ENCODE measurements at regions not wholly inside any gene's neighbourhood (a gene's known extent, or its start where the extent isn't known, plus 50 kb on each side); places are given as distances from the start of the nearest gene placed in this dataset.

- Histone ChIP-seq H3K9me3 (ENCODE audit: control insufficient read depth in 2 of 2, low read length in 2 of 2) (no peaks in the 10 kb centered on the region), H3K4me1 (ENCODE audit: control insufficient read depth in 2 of 2, insufficient read depth in 2 of 2, low read length in 2 of 2) (no peaks in the 10 kb centered on the region), H3K27me3 (ENCODE audit: control insufficient read depth in 2 of 2, insufficient read depth in 2 of 2, low read length in 2 of 2) (no peaks in the 10 kb centered on the region), H3K27ac (ENCODE audit: low read depth in 2 of 2, low read length in 2 of 2) (no peak overlapping the region), H3K9ac (ENCODE audit: low read depth in 1 of 2, low read length in 2 of 2) (no peak overlapping the region), H3K36me3 (ENCODE audit: control insufficient read depth in 2 of 2, insufficient read depth in 2 of 2, low read length in 2 of 2) (no peaks in the 10 kb centered on the region), H3K4me3 (ENCODE audit: low read length in 2 of 2) (no peak overlapping the region)
Observed at GRCh38 chr13:22644941-22645340, 535.8 kb upstream of the SGCG start.

GRCh38 chr13:22647156-22647850, 533.5 kb upstream of the SGCG start:
- no peak overlapping the region for H3K4me3 ChIP-seq (ENCODE audit: low read length in 2 of 2)
- H3K36me3 ChIP-seq (ENCODE audit: control insufficient read depth in 2 of 2, insufficient read depth in 2 of 2, low read length in 2 of 2), result no peaks in the 10 kb centered on the region
- H3K9me3 ChIP-seq (ENCODE audit: control insufficient read depth in 2 of 2, low read length in 2 of 2), result no peaks in the 10 kb centered on the region
- no peak overlapping the region for H3K27ac ChIP-seq (ENCODE audit: low read depth in 2 of 2, low read length in 2 of 2)
- no peaks in the 10 kb centered on the region for H3K4me1 ChIP-seq (ENCODE audit: control insufficient read depth in 2 of 2, insufficient read depth in 2 of 2, low read length in 2 of 2)
- H3K9ac ChIP-seq (ENCODE audit: low read depth in 1 of 2, low read length in 2 of 2), result no peak overlapping the region
- no peaks in the 10 kb centered on the region for H3K27me3 ChIP-seq (ENCODE audit: control insufficient read depth in 2 of 2, insufficient read depth in 2 of 2, low read length in 2 of 2)

- H3K9ac ChIP-seq (ENCODE audit: low read depth in 1 of 2, low read length in 2 of 2), result no peak overlapping the region
- H3K4me1 ChIP-seq (ENCODE audit: control insufficient read depth in 2 of 2, insufficient read depth in 2 of 2, low read length in 2 of 2), result no peaks in the 10 kb centered on the region
- H3K36me3 ChIP-seq (ENCODE audit: control insufficient read depth in 2 of 2, insufficient read depth in 2 of 2, low read length in 2 of 2), result no peaks in the 10 kb centered on the region
- no peak overlapping the region for H3K27ac ChIP-seq (ENCODE audit: low read depth in 2 of 2, low read length in 2 of 2)
- no peaks in the 10 kb centered on the region for H3K27me3 ChIP-seq (ENCODE audit: control insufficient read depth in 2 of 2, insufficient read depth in 2 of 2, low read length in 2 of 2)
- H3K9me3 ChIP-seq (ENCODE audit: control insufficient read depth in 2 of 2, low read length in 2 of 2), result no peaks in the 10 kb centered on the region
- H3K4me3 ChIP-seq (ENCODE audit: low read length in 2 of 2), result no peak overlapping the region
Observed at GRCh38 chr13:22648320-22648801, 532.4 kb upstream of the SGCG start.

GRCh38 chr13:22652796-22653195, 528.0 kb upstream of the SGCG start:
- Histone ChIP-seq H3K9me3 (ENCODE audit: control insufficient read depth in 2 of 2, low read length in 2 of 2) (no peaks in the 10 kb centered on the region), H3K36me3 (ENCODE audit: control insufficient read depth in 2 of 2, insufficient read depth in 2 of 2, low read length in 2 of 2) (no peaks in the 10 kb centered on the region), H3K27ac (ENCODE audit: low read depth in 2 of 2, low read length in 2 of 2) (no peak overlapping the region), H3K4me1 (ENCODE audit: control insufficient read depth in 2 of 2, insufficient read depth in 2 of 2, low read length in 2 of 2) (no peaks in the 10 kb centered on the region), H3K4me3 (ENCODE audit: low read length in 2 of 2) (no peak overlapping the region), H3K27me3 (ENCODE audit: control insufficient read depth in 2 of 2, insufficient read depth in 2 of 2, low read length in 2 of 2) (no peaks in the 10 kb centered on the region), H3K9ac (ENCODE audit: low read depth in 1 of 2, low read length in 2 of 2) (no peak overlapping the region)

GRCh38 chr13:22653866-22654265, 526.9 kb upstream of the SGCG start:
- Histone ChIP-seq H3K4me1 (ENCODE audit: control insufficient read depth in 2 of 2, insufficient read depth in 2 of 2, low read length in 2 of 2) (no peaks in the 10 kb centered on the region), H3K27ac (ENCODE audit: low read depth in 2 of 2, low read length in 2 of 2) (no peak overlapping the region), H3K27me3 (ENCODE audit: control insufficient read depth in 2 of 2, insufficient read depth in 2 of 2, low read length in 2 of 2) (no peaks in the 10 kb centered on the region), H3K4me3 (ENCODE audit: low read length in 2 of 2) (no peak overlapping the region), H3K9ac (ENCODE audit: low read depth in 1 of 2, low read length in 2 of 2) (no peak overlapping the region), H3K9me3 (ENCODE audit: control insufficient read depth in 2 of 2, low read length in 2 of 2) (no peaks in the 10 kb centered on the region), H3K36me3 (ENCODE audit: control insufficient read depth in 2 of 2, insufficient read depth in 2 of 2, low read length in 2 of 2) (no peaks in the 10 kb centered on the region)

- H3K4me1 ChIP-seq (ENCODE audit: control insufficient read depth in 2 of 2, insufficient read depth in 2 of 2, low read length in 2 of 2), result no peaks in the 10 kb centered on the region
- no peaks in the 10 kb centered on the region for H3K27me3 ChIP-seq (ENCODE audit: control insufficient read depth in 2 of 2, insufficient read depth in 2 of 2, low read length in 2 of 2)
- H3K9ac ChIP-seq (ENCODE audit: low read depth in 1 of 2, low read length in 2 of 2), result no peak overlapping the region
- H3K4me3 ChIP-seq (ENCODE audit: low read length in 2 of 2), result no peak overlapping the region
- H3K36me3 ChIP-seq (ENCODE audit: control insufficient read depth in 2 of 2, insufficient read depth in 2 of 2, low read length in 2 of 2), result no peaks in the 10 kb centered on the region
- no peaks in the 10 kb centered on the region for H3K9me3 ChIP-seq (ENCODE audit: control insufficient read depth in 2 of 2, low read length in 2 of 2)
- H3K27ac ChIP-seq (ENCODE audit: low read depth in 2 of 2, low read length in 2 of 2), result no peak overlapping the region
Observed at GRCh38 chr13:22655106-22655852, 525.5 kb upstream of the SGCG start.

- Histone ChIP-seq H3K9ac (ENCODE audit: low read depth in 1 of 2, low read length in 2 of 2) (no peak overlapping the region), H3K4me1 (ENCODE audit: control insufficient read depth in 2 of 2, insufficient read depth in 2 of 2, low read length in 2 of 2) (no peaks in the 10 kb centered on the region), H3K4me3 (ENCODE audit: low read length in 2 of 2) (no peak overlapping the region), H3K27ac (ENCODE audit: low read depth in 2 of 2, low read length in 2 of 2) (no peak overlapping the region), H3K36me3 (ENCODE audit: control insufficient read depth in 2 of 2, insufficient read depth in 2 of 2, low read length in 2 of 2) (no peaks in the 10 kb centered on the region), H3K27me3 (ENCODE audit: control insufficient read depth in 2 of 2, insufficient read depth in 2 of 2, low read length in 2 of 2) (no peaks in the 10 kb centered on the region), H3K9me3 (ENCODE audit: control insufficient read depth in 2 of 2, low read length in 2 of 2) (no peaks in the 10 kb centered on the region)
Observed at GRCh38 chr13:22662771-22663170, 518.0 kb upstream of the SGCG start.

- Histone ChIP-seq H3K9me3 (ENCODE audit: control insufficient read depth in 2 of 2, low read length in 2 of 2) (no peaks in the 10 kb centered on the region), H3K27ac (ENCODE audit: low read depth in 2 of 2, low read length in 2 of 2) (no peak overlapping the region), H3K27me3 (ENCODE audit: control insufficient read depth in 2 of 2, insufficient read depth in 2 of 2, low read length in 2 of 2) (no peaks in the 10 kb centered on the region), H3K9ac (ENCODE audit: low read depth in 1 of 2, low read length in 2 of 2) (no peak overlapping the region), H3K4me3 (ENCODE audit: low read length in 2 of 2) (no peak overlapping the region), H3K4me1 (ENCODE audit: control insufficient read depth in 2 of 2, insufficient read depth in 2 of 2, low read length in 2 of 2) (no peaks in the 10 kb centered on the region), H3K36me3 (ENCODE audit: control insufficient read depth in 2 of 2, insufficient read depth in 2 of 2, low read length in 2 of 2) (no peaks in the 10 kb centered on the region)
Observed at GRCh38 chr13:22665506-22665905, 515.3 kb upstream of the SGCG start.

- peaks cover 4% of the 10 kb centered on the region in 2 donors for H3K9me3 ChIP-seq (ENCODE audit: control insufficient read depth in 2 of 2, low read length in 2 of 2)
- no peaks in the 10 kb centered on the region for H3K4me1 ChIP-seq (ENCODE audit: control insufficient read depth in 2 of 2, insufficient read depth in 2 of 2, low read length in 2 of 2)
- H3K4me3 ChIP-seq (ENCODE audit: low read length in 2 of 2), result no peak overlapping the region
- H3K27ac ChIP-seq (ENCODE audit: low read depth in 2 of 2, low read length in 2 of 2), result no peak overlapping the region
- no peaks in the 10 kb centered on the region for H3K27me3 ChIP-seq (ENCODE audit: control insufficient read depth in 2 of 2, insufficient read depth in 2 of 2, low read length in 2 of 2)
- no peak overlapping the region for H3K9ac ChIP-seq (ENCODE audit: low read depth in 1 of 2, low read length in 2 of 2)
- no peaks in the 10 kb centered on the region for H3K36me3 ChIP-seq (ENCODE audit: control insufficient read depth in 2 of 2, insufficient read depth in 2 of 2, low read length in 2 of 2)
Observed at GRCh38 chr13:22690756-22691155, 490.0 kb upstream of the SGCG start.

GRCh38 chr13:22693691-22694090, 487.1 kb upstream of the SGCG start:
- Histone ChIP-seq H3K4me1 (ENCODE audit: control insufficient read depth in 2 of 2, insufficient read depth in 2 of 2, low read length in 2 of 2) (no peaks in the 10 kb centered on the region), H3K4me3 (ENCODE audit: low read length in 2 of 2) (no peak overlapping the region), H3K27ac (ENCODE audit: low read depth in 2 of 2, low read length in 2 of 2) (no peak overlapping the region), H3K36me3 (ENCODE audit: control insufficient read depth in 2 of 2, insufficient read depth in 2 of 2, low read length in 2 of 2) (no peaks in the 10 kb centered on the region), H3K9ac (ENCODE audit: low read depth in 1 of 2, low read length in 2 of 2) (no peak overlapping the region), H3K9me3 (ENCODE audit: control insufficient read depth in 2 of 2, low read length in 2 of 2) (peaks cover 2 to 4% of the 10 kb centered on the region in 2 donors), H3K27me3 (ENCODE audit: control insufficient read depth in 2 of 2, insufficient read depth in 2 of 2, low read length in 2 of 2) (no peaks in the 10 kb centered on the region)

Data from mucosa of rectum (tissue), 2 donors.